Left cardiac atrium (tissue), 4 donors: ENCODE measurements at regions not wholly inside any gene's neighbourhood (a gene's known extent, or its start where the extent isn't known, plus 50 kb on each side); places are given as distances from the start of the nearest gene placed in this dataset.

Experiments
- ATAC-seq, 2 donors: fragments of 200-7000 bp; cut with Tn5 transposase; one replicate each; pipeline ENCODE4 v1.9.1; 2020; ENCODE audit warnings: mild to moderate bottlenecking in 2 of 2, moderate library complexity in 2 of 2
- DNase-seq: peaks from one replicate; pipeline ENCODE4 v3.0.0-alpha.2; 2020
- intact Hi-C, 2 donors: fragments of 100-400 bp; cut with DNase I; formaldehyde crosslinking; loops; one replicate each; pipeline versions ENCODE4 v1.14.1 to v1.15.1; 2022 to 2023
- donor health status: DM: no; HTN: yes; CAD: no.
- donor health status: DM: no; HTN: yes; CAD: no; lungs with severe emphysema.
- donor health status: DM: yes; HTN: yes; CAD: no.
- donor health status: Dilated cardiomyopathy.

DNA sequence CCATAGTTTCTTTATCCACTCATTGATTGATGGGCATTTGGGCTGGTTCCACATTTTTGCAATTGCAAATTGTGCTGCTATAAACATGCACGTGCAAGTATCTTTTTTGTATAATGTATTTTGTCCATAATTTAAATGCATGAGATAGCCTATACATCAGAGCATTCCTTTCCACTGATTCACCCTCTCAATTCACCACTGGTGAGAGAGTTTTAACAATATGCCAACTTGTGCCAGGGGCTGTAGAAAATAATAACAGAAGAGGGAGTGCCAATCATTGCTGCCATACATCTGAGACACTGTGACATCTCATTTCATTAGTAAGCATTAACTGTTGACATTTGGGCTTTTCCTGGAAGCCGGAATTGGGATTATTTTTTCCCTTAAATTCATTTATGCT lies 125.1 kb downstream of the RAP2A start:
- DNase-seq (no peak), ATAC-seq (no peak)
- intact Hi-C loops: no loop called here

DNA sequence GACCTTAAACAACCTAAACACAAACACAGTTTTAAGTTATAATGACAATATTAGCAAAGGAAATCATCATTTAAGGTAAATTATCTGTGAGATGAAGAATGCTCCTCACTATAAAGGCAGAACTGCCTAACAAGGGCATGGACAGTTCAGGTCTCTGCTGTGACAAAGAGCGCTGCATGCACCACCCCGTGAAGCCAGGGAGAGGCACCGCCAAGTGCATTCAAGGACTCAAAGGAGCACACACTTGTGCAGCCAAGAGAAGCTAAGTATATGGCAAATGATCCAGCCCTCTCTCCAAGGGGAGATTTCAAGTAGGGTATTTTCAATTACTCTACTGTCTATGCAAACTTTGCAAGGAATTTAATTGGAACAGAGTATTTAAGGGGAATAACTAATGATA lies 126.0 kb downstream of the RAP2A start:
- ATAC-seq (no peak), DNase-seq (no peak)
- intact Hi-C loops: no loop called here

DNA sequence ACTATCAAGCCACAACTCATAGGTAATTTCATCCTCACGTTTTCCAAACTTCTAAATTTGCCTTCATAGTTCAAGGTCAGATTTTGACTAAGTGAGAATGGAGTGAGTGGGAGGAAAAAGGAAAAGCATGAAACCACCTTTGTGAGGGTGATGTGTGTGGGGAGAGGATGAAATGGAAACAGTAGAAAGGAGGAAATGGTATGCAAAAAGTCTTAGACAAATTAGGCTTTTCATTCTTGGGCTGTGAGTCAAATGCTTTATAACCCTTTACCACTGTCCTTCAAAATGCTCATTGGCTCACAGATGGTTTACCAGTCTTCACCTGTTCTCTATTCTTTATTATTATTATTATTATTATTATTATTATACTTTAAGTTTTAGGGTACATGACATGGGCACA lies 127.2 kb downstream of the RAP2A start:
- intact Hi-C loops: no loop called here
- DNase-seq: no peak
- no peak for ATAC-seq

DNA sequence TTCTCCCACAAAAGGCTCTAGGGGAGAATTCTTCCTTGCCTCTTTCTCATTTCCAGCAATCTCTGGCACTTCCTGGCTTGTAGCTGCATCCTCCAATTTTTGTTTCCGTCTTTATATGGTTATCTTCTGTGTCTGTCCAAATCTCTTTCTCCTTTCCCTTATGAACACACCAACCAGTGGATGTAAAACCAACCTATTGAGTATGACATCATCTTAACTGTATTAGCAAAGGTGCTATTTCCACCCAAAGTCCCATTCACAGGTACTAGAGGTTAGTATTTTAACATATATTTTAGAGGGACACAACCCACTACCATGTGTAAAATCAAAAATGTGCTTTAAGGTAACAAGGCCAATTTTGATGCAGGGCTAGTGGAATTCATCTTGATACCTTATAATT lies 129.0 kb downstream of the RAP2A start:
- DNase-seq: no peak
- no peak for ATAC-seq

GRCh38 chr13:97564956-97565355 lies 131.0 kb downstream of the RAP2A start:
- intact Hi-C loops: no loop called here
- DNase-seq (no peak), ATAC-seq (no peak)

More for the DNA sequence above, 129.0 kb downstream of the RAP2A start:
- intact Hi-C loops: no loop called here

GRCh38 chr13:97565906-97566305 lies 131.9 kb downstream of the RAP2A start:
- DNase-seq (no peak), ATAC-seq (no peak)
- intact Hi-C loops: no loop called here

DNA sequence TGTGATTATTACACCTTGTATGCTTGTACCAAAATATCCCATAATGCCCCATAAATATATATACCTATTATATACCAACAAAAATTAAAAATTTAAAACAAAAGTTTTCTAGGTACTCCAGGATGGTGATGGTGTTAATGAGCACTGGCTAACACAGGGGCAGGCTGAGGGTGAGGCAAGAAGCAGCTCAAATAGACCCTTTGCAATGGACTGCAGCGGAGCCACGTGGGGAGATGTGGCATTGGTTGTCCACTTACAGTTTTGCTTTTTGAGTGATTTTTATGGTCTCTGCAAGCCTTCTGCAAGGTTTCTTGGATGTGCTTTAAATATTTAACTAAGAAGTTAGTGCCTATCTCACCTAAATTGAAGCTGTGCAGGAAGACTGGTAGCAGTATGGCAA lies 132.9 kb downstream of the RAP2A start:
- no peak for ATAC-seq
- intact Hi-C loops: no loop called here
- no peak for DNase-seq

- ATAC-seq (peak; percentile 30 to 72), DNase-seq (no peak)
- intact Hi-C loops: no loop called here
Measured at GRCh38 chr13:97567510-97568243, 133.7 kb downstream of the RAP2A start.

GRCh38 chr13:97568850-97569249 lies 134.9 kb downstream of the RAP2A start:
- ATAC-seq (peak; percentile 36 to 47), DNase-seq (no peak)
- intact Hi-C loops: no loop called here

DNA sequence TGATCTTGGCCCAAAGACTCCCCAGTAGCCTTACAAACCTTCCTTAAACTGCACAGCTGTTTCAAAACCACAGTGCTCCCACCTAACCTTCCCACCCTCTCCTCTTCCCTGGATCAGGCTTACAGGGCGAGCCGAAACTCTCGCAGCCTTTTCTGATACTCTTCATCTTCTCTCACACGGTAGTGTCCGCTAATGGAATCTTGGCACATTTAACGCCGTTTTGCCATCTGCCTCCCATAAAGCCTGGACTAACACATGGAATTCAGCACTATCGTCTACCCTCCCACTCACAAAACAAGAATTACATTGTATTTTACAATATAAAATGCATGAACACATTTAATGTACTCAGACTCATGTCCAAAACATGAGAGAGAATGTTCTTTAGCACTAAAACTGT lies 135.9 kb downstream of the RAP2A start:
- intact Hi-C loops: no loop called here

GRCh38 chr13:97570442-97570841 lies 136.5 kb downstream of the RAP2A start:
- DNase-seq: no peak
- no peak for ATAC-seq
- intact Hi-C loops: no loop called here

More for the DNA sequence above, 135.9 kb downstream of the RAP2A start:
- DNase-seq: no peak
- ATAC-seq: no peak

DNA sequence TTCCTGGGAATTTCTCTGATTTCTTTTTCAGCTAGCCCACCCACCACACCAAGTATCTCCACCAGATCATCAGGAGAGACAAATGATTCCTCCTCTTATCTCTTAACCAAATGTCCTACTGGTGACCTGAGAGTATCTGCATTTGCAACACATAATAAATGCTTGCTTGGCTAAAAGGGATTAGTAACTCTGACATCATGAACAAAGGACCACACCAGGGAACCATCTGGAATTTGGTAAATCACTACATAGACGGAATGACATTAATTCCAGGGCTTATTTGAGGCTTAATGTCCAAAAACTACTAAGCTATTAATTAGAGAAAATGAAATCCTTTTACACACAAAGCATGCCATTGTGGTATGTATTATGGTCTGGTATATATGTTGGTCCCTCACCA lies 139.0 kb downstream of the RAP2A start:
- intact Hi-C loops: no loop called here
- no peak for ATAC-seq
- no peak for DNase-seq

DNA sequence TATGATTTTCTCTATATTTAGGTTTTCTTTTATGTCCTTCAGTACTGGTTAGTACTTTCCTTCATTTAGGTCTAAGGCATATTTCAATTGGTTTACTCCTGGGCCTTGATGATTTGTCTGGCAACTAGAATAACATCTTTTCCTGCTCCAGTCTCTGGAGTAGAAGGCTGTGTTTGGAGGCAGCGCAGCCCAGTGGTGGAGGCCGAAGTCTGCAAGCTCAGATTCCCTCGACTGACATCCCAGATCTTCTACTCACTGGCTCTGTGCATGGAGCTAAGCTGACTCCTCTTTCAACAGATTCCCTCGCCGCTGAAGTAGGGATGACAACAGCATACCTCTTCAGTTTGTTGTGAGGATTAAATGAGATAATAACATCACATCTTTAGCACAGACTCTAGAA lies 141.0 kb downstream of the RAP2A start:
- no peak for DNase-seq
- no peak for ATAC-seq
- intact Hi-C loops: no loop called here

- intact Hi-C loops: no loop called here
- no peak for DNase-seq
- ATAC-seq: no peak
Measured at GRCh38 chr13:97577026-97577425, 143.1 kb downstream of the RAP2A start.

DNA sequence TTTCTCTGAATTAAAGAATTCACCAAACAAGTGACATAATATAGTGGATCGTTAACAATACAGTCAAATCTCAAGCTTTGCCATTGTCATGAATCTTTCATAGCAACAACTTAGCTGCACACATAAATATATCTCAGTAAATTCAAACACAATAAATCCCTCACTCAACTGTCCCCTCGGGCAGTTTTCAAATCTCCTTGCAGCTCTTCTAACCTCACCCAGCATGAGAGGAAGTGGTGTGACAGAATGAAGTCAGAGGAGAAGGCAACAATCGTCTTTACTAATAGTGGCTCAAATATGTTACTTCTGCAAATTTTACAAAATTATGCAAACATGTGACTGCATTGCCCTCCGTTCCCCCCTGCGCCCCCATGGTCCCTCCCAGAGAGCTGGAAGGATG lies 148.2 kb downstream of the RAP2A start:
- DNase-seq (no peak), ATAC-seq (no peak)
- intact Hi-C loops: no loop called here

DNA sequence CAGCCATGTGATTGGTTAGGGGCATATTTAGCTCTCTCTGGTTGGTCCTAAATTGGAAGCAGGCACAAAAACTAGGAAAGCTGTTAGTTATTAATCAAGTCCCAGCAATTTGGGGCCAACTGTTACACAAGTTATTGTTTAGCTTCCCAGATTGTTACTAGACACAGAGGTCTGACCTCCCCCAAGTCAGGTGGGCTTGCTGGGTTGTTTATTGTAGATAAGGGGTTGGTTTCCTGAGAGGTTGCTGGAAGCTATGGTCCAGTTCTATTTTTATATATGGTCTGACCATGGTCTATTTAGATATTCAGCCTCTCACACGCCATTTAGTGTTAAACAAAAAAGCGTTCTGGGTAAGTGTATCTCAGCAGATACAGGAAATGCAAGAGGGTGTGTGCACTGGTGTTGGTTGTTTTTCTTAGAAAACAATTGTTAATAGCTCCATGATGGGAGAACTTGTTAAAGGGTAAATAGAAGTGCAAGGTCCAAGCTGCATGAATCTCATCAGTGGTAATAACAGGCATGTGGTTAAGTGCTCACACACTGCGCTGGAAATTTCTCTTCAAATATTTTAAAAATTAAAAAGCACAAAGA lies 150.0 kb downstream of the RAP2A start:
- no peak for ATAC-seq
- no peak for DNase-seq
- intact Hi-C loops: no loop called here

DNA sequence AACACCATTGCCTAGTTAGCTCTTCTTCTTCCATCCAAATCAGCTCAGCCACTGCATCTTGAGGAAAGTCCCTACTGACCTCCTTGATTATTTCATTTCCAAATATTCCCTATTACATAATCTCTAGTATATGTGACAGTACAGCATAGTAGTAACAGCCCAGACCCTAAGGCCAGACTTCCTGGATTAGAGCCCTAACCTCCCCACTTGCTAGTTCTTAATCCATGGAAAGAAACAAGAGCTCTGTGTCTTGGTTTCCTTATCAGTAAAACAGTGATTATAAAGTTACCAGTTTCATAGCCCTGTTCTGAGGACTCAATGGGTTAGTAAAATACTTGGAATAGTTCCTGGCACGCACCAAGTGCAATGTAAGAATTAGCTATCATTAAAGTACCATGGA lies 153.0 kb downstream of the RAP2A start:
- DNase-seq: no peak
- no peak for ATAC-seq
- intact Hi-C loops: no loop called here

DNA sequence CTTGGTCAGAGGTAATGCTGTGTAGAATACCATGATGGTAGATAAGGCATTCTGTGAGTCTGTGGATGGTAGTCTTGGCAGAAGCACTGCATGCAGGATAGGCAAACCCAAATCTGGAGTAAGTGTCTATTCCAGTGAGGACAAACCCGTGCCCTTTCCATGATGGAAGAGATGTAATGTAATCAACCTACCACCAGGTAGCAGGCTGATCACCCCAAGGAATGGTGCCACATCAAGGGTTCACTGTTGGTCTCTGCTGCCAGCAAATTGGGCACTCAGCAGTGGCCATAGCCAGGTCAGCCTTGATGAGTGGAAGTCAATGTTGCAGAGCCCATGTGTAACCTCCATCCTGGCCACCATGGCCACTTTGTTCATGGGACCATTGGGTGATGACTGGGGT lies 155.0 kb downstream of the RAP2A start:
- intact Hi-C loops: no loop called here
- DNase-seq (no peak), ATAC-seq (no peak)

DNA sequence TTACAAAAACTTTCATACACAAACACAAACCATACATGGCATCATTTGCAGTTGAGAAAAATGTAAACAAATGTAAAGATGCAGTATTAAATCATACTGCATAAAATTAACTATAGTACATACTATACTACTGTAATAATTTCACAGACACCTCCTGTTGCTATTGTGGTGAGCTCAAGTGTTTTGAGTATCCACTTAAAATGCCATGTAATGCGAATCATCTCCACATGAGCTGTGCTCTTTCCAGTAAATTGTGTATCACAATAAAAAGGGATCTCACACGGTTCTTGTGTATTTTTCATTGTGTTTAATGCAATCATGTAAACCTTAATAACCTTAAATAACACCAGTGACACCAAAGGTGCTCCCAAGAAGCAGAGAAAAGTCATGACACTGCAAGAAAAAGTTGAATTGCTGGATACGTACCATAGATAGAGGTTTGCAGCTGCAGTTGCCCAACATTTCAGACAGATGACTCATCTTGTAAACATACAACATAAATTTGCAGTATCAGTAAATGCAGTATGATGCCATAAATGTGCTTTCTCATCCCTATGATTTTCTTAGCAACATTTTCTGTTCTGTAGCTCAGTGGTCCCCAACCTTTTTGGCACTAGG lies 166.6 kb downstream of the RAP2A start:
- peak in 1 of 2 donors; percentile 66 for ATAC-seq
- intact Hi-C loops: no loop called here
- DNase-seq: no peak

DNA sequence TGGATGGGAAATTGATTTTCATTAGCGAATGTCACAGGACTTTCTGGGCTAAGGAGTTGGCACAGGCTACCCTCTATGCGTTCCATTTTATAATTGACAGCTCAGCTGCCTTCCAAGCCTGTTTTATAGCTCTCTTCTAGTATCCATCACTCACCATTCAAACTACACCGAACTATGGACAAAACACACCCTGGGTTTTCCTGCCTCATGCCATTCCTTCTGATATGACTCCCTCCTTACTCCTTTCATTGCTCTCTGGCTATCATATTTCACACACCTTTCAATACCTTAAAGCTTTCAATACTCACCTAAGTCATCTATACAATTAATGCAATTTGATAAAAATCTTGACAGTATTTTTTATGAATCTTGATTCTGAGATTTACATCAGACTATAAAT lies 181.3 kb downstream of the RAP2A start:
- intact Hi-C loops: no loop called here
- no peak for ATAC-seq
- no peak for DNase-seq

GRCh38 chr13:97616385-97616784 lies 182.4 kb downstream of the RAP2A start:
- DNase-seq (no peak), ATAC-seq (no peak)
- intact Hi-C loops: no loop called here
